Esophagus (tissue), 2 donors: ENCODE measurements at regions not wholly inside any gene's neighbourhood (a gene's known extent, or its start where the extent isn't known, plus 50 kb on each side); places are given as distances from the start of the nearest gene placed in this dataset.
A peak's percentile ranks its signal among the peaks of the same experiment; 100 is the strongest.

Source experiments
- H3K27ac ChIP-seq, 2 donors: one replicate each; pipeline ENCODE4 v1.5.1; 2013; ENCODE audit warnings: low read depth in 2 of 2, mild to moderate bottlenecking in 2 of 2, inconsistent platforms in 1 of 2, low read length in 1 of 2, moderate library complexity in 1 of 2
- H3K27me3 ChIP-seq, 2 donors: one replicate each; pipeline ENCODE4 v1.6.1; 2013; ENCODE audit warnings: low read length in 2 of 2, control low read depth in 1 of 2, mild to moderate bottlenecking in 1 of 2; ENCODE audit not compliant: insufficient read depth in 2 of 2, control insufficient read depth in 1 of 2
- H3K36me3 ChIP-seq, 2 donors: one replicate each; pipeline ENCODE4 v1.6.1; 2013; ENCODE audit warnings: low read length in 1 of 2; ENCODE audit not compliant: control insufficient read depth in 2 of 2, insufficient read depth in 2 of 2
- H3K4me1 ChIP-seq, 2 donors: one replicate each; pipeline ENCODE4 v1.6.1; 2013; ENCODE audit warnings: low read length in 1 of 2; ENCODE audit not compliant: control insufficient read depth in 2 of 2, insufficient read depth in 2 of 2
- H3K4me3 ChIP-seq, 2 donors: one replicate each; pipeline ENCODE4 v1.5.1; 2013; ENCODE audit warnings: low read length in 2 of 2, mild to moderate bottlenecking in 2 of 2, low read depth in 1 of 2, moderate library complexity in 1 of 2
- H3K9me3 ChIP-seq, 2 donors: one replicate each; pipeline ENCODE4 v1.6.1; 2013; ENCODE audit warnings: mild to moderate bottlenecking in 2 of 2, low read depth in 1 of 2, low read length in 1 of 2, moderate library complexity in 1 of 2; ENCODE audit not compliant: control insufficient read depth in 2 of 2, insufficient read depth in 1 of 2
- WGBS, 2 donors: extraction: QIAGEN DNeasy Blood & Tissue Kit; methylation state at CpG; one replicate each; pipeline ENCODE4 v1.1.7; 2013; 5-methylcytosine and 5-hydroxymethylcytosine counted together
- donor health status: healthy with polysubstance abuse.
- donor health status: Bipolar disorder and iron deficiency.

- H3K27me3 ChIP-seq, result no peaks in the 10 kb centered on the region
- no peak overlapping the region for H3K4me3 ChIP-seq
- H3K36me3 ChIP-seq, result no peaks in the 10 kb centered on the region
- H3K4me1 ChIP-seq, result no peaks in the 10 kb centered on the region
- H3K27ac ChIP-seq, result no peak overlapping the region
- peaks cover 9 to 10% of the 10 kb centered on the region in 2 donors for H3K9me3 ChIP-seq
- WGBS, 2 donors, result 79 to 81% methylated on average over 3 of the region's 3 CpGs
These were observed 107.6 kb downstream of the C9orf50 start for GRCh38 chr9:129513282-129513681.

- Histone ChIP-seq H3K9me3 (peaks cover 9 to 10% of the 10 kb centered on the region in 2 donors), H3K4me1 (no peaks in the 10 kb centered on the region), H3K27me3 (no peaks in the 10 kb centered on the region), H3K36me3 (no peaks in the 10 kb centered on the region), H3K4me3 (no peak overlapping the region), H3K27ac (no peak overlapping the region)
- whole genome bisulfite sequencing, 2 donors, result 68 to 75% methylated on average over 9 of the region's 9 CpGs
These were observed 109.5 kb downstream of the C9orf50 start for GRCh38 chr9:129511285-129511900.

- peaks cover 6 to 9% of the 10 kb centered on the region in 2 donors for H3K9me3 ChIP-seq
- no peak overlapping the region for H3K4me3 ChIP-seq
- no peaks in the 10 kb centered on the region for H3K27me3 ChIP-seq
- peaks cover 0 to 2% of the 10 kb centered on the region in 2 donors for H3K4me1 ChIP-seq
- H3K36me3 ChIP-seq, result no peaks in the 10 kb centered on the region
- WGBS, 2 donors, result 71 to 75% methylated on average over 4 of the region's 4 CpGs
- no peak overlapping the region for H3K27ac ChIP-seq
These were observed 111.4 kb downstream of the C9orf50 start for GRCh38 chr9:129509533-129509928.

- Histone ChIP-seq H3K27me3 (no peaks in the 10 kb centered on the region), H3K4me3 (no peak overlapping the region), H3K9me3 (no peaks in the 10 kb centered on the region), H3K4me1 (peaks cover 0 to 4% of the 10 kb centered on the region in 2 donors), H3K27ac (no peak overlapping the region), H3K36me3 (no peaks in the 10 kb centered on the region)
- 73 to 95% methylated on average over 5 of the region's 5 CpGs for WGBS, 2 donors
These were observed 113.1 kb downstream of the C9orf50 start for GRCh38 chr9:129507805-129508204.

GRCh38 chr9:129506892-129507291 is 114.0 kb downstream of the C9orf50 start:
- peaks cover 0 to 4% of the 10 kb centered on the region in 2 donors for H3K4me1 ChIP-seq
- no peaks in the 10 kb centered on the region for H3K27me3 ChIP-seq
- 64 to 67% methylated on average over 6 of the region's 6 CpGs for WGBS, 2 donors
- H3K36me3 ChIP-seq, result no peaks in the 10 kb centered on the region
- H3K4me3 ChIP-seq, result no peak overlapping the region
- no peaks in the 10 kb centered on the region for H3K9me3 ChIP-seq
- no peak overlapping the region for H3K27ac ChIP-seq

- Histone ChIP-seq H3K36me3 (no peaks in the 10 kb centered on the region), H3K27ac (no peak overlapping the region), H3K9me3 (no peaks in the 10 kb centered on the region), H3K27me3 (no peaks in the 10 kb centered on the region), H3K4me3 (no peak overlapping the region), H3K4me1 (peaks cover 0 to 4% of the 10 kb centered on the region in 2 donors)
- WGBS, 2 donors, result 94% methylated on average over 13 of the region's 13 CpGs
These were observed 114.9 kb downstream of the C9orf50 start for GRCh38 chr9:129506041-129506440.

- H3K27ac ChIP-seq, result no peak overlapping the region
- H3K9me3 ChIP-seq, result no peaks in the 10 kb centered on the region
- H3K4me1 ChIP-seq, result peaks cover 0 to 4% of the 10 kb centered on the region in 2 donors
- H3K4me3 ChIP-seq, result no peak overlapping the region
- 80 to 90% methylated on average over 22 of the region's 22 CpGs for WGBS, 2 donors
- H3K36me3 ChIP-seq, result no peaks in the 10 kb centered on the region
- no peaks in the 10 kb centered on the region for H3K27me3 ChIP-seq
These were observed 115.5 kb downstream of the C9orf50 start for GRCh38 chr9:129505270-129505902.

GRCh38 chr9:129504404-129504803 is 116.5 kb downstream of the C9orf50 start:
- Histone ChIP-seq H3K27ac (peak overlapping the region in 1 of 2 donors; percentile 33), H3K4me3 (no peak overlapping the region)
- WGBS, 2 donors, result 37 to 68% methylated on average over 1 of the region's 1 CpG

GRCh38 chr9:129501771-129502319 is 119.1 kb downstream of the C9orf50 start:
- no peaks in the 10 kb centered on the region for H3K36me3 ChIP-seq
- WGBS, 2 donors, result 41 to 53% methylated on average over 4 of the region's 4 CpGs
- peak overlapping the region; percentile 20 to 79 for H3K27ac ChIP-seq
- H3K9me3 ChIP-seq, result no peaks in the 10 kb centered on the region
- H3K4me1 ChIP-seq, result peaks cover 5 to 11% of the 10 kb centered on the region in 2 donors
- H3K27me3 ChIP-seq, result no peaks in the 10 kb centered on the region
- no peak overlapping the region for H3K4me3 ChIP-seq

More at GRCh38 chr9:129504404-129504803, 116.5 kb downstream of the C9orf50 start:
- H3K4me1 ChIP-seq, result peaks cover 0 to 4% of the 10 kb centered on the region in 2 donors
- no peaks in the 10 kb centered on the region for H3K27me3 ChIP-seq
- H3K9me3 ChIP-seq, result no peaks in the 10 kb centered on the region
- H3K36me3 ChIP-seq, result no peaks in the 10 kb centered on the region
